ENCODE measurements at regions not wholly inside any gene's neighbourhood (a gene's known extent, or its start where the extent isn't known, plus 50 kb on each side); places are given as distances from the start of the nearest gene placed in this dataset.

GRCh38 chr14:82094829-82095345 lies 561.2 kb upstream of the SEL1L start:
- Histone ChIP-seq H3K14ac (ENCODE audit: low read length in 2 of 2) (no peak overlapping the region), H3K9me3 (ENCODE audit: control insufficient read depth, low read length) (peaks cover 10% of the 10 kb centered on the region), H2BK120ac (ENCODE audit: low read depth, low read length) (no peak overlapping the region), H4K91ac (ENCODE audit: low read length) (no peak overlapping the region), H3K4me3 (ENCODE audit: insufficient read depth in 1 of 2, low read depth in 1 of 2, low read length in 2 of 2) (no peak overlapping the region), H2BK15ac (ENCODE audit: low read depth, poor library complexity, severe bottlenecking) (no peak overlapping the region), H2BK12ac (ENCODE audit: low read length in 2 of 2) (no peak overlapping the region), H2BK5ac (ENCODE audit: low read depth, low read length, poor library complexity, severe bottlenecking) (no peak overlapping the region), H2AK5ac (ENCODE audit: low read length, severe bottlenecking) (no peak overlapping the region), H3K4me2 (ENCODE audit: low read length, poor library complexity, severe bottlenecking) (no peak overlapping the region), H3K9ac (ENCODE audit: low read length) (no peak overlapping the region), H3K27ac (ENCODE audit: low read length, poor library complexity, severe bottlenecking) (no peak overlapping the region), H3K18ac (ENCODE audit: low read depth in 1 of 2, low read length in 2 of 2) (no peak overlapping the region), H3K36me3 (ENCODE audit: control insufficient read depth in 1 of 2, insufficient read depth in 2 of 2, low read depth in 1 of 2, low read length in 2 of 2) (no peaks in the 10 kb centered on the region), H3K4me1 (ENCODE audit: control insufficient read depth, insufficient read depth, low read depth, low read length) (no peaks in the 10 kb centered on the region), H2AFZ (ENCODE audit: low read depth, low read length) (no peak overlapping the region), H3K79me1 (replicated peaks; ENCODE audit: low read length, poor library complexity, severe bottlenecking) (no peaks in the 10 kb centered on the region), H3K4ac (ENCODE audit: low read depth in 1 of 2, low read length in 2 of 2) (no peak overlapping the region), H3K27me3 (ENCODE audit: control insufficient read depth in 1 of 2, insufficient read depth in 1 of 2, low read length in 2 of 2) (no peaks in the 10 kb centered on the region), H3K23ac (ENCODE audit: low read length in 2 of 2) (no peak overlapping the region), H4K8ac (ENCODE audit: low read length) (no peak overlapping the region)
- no peak for DNase-seq
- 79% methylated on average over 4 of the region's 5 CpGs for WGBS

DNA sequence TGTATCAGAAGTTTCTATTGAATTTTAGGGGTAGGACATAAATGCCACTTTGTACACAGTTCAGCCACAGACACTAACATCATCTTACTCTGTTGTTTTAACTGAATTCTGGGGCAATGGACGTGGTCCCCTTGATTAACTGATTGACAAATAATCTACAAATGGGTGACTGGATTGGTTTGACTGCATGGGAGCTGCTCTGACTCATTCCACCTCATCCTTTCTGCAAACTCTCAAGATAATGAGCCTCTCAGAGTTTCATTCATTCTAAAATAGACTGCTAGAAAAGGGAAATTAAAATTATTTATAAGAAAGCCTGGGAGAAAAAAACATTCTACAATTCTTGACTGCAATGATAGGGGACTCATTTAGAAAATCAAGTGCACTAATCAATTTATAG lies 570.4 kb upstream of the SEL1L start:
- Histone ChIP-seq H4K91ac (ENCODE audit: low read length) (no peak overlapping the region), H3K18ac (ENCODE audit: low read depth in 1 of 2, low read length in 2 of 2) (no peak overlapping the region), H3K4me1 (ENCODE audit: control insufficient read depth, insufficient read depth, low read depth, low read length) (no peaks in the 10 kb centered on the region), H3K27me3 (ENCODE audit: control insufficient read depth in 1 of 2, insufficient read depth in 1 of 2, low read length in 2 of 2) (no peaks in the 10 kb centered on the region), H3K4me3 (ENCODE audit: insufficient read depth in 1 of 2, low read depth in 1 of 2, low read length in 2 of 2) (no peak overlapping the region), H3K9me3 (ENCODE audit: control insufficient read depth, low read length) (peaks cover 9% of the 10 kb centered on the region), H2BK15ac (ENCODE audit: low read depth, poor library complexity, severe bottlenecking) (no peak overlapping the region), H2BK5ac (ENCODE audit: low read depth, low read length, poor library complexity, severe bottlenecking) (no peak overlapping the region), H2BK12ac (ENCODE audit: low read length in 2 of 2) (no peak overlapping the region), H3K27ac (ENCODE audit: low read length, poor library complexity, severe bottlenecking) (no peak overlapping the region), H3K4me2 (ENCODE audit: low read length, poor library complexity, severe bottlenecking) (no peak overlapping the region), H3K4ac (ENCODE audit: low read depth in 1 of 2, low read length in 2 of 2) (no peak overlapping the region), H2BK120ac (ENCODE audit: low read depth, low read length) (no peak overlapping the region), H3K23ac (ENCODE audit: low read length in 2 of 2) (no peak overlapping the region), H2AFZ (ENCODE audit: low read depth, low read length) (no peak overlapping the region), H3K14ac (ENCODE audit: low read length in 2 of 2) (no peak overlapping the region), H4K8ac (ENCODE audit: low read length) (no peak overlapping the region), H2AK5ac (ENCODE audit: low read length, severe bottlenecking) (no peak overlapping the region), H3K79me1 (replicated peaks; ENCODE audit: low read length, poor library complexity, severe bottlenecking) (no peaks in the 10 kb centered on the region), H3K36me3 (ENCODE audit: control insufficient read depth in 1 of 2, insufficient read depth in 2 of 2, low read depth in 1 of 2, low read length in 2 of 2) (no peaks in the 10 kb centered on the region), H3K9ac (ENCODE audit: low read length) (no peak overlapping the region)
- WGBS: 0% methylated on average over 1 of the region's 1 CpG
- no peak for DNase-seq

GRCh38 chr14:82112210-82112839 lies 578.7 kb upstream of the SEL1L start:
- no peak overlapping the region for H3K4me2 ChIP-seq (ENCODE audit: low read length, poor library complexity, severe bottlenecking)
- H3K4me1 ChIP-seq (ENCODE audit: control insufficient read depth, insufficient read depth, low read depth, low read length): no peaks in the 10 kb centered on the region
- no peak overlapping the region for H4K8ac ChIP-seq (ENCODE audit: low read length)
- H2BK15ac ChIP-seq (ENCODE audit: low read depth, poor library complexity, severe bottlenecking): no peak overlapping the region
- no peak overlapping the region for H2BK5ac ChIP-seq (ENCODE audit: low read depth, low read length, poor library complexity, severe bottlenecking)
- H3K4me3 ChIP-seq (ENCODE audit: insufficient read depth in 1 of 2, low read depth in 1 of 2, low read length in 2 of 2): no peak overlapping the region
- no peak overlapping the region for H3K14ac ChIP-seq (ENCODE audit: low read length in 2 of 2)
- WGBS: 25% methylated on average over 1 of the region's 1 CpG
- no peak overlapping the region for H3K27ac ChIP-seq (ENCODE audit: low read length, poor library complexity, severe bottlenecking)
- no peaks in the 10 kb centered on the region for H3K36me3 ChIP-seq (ENCODE audit: control insufficient read depth in 1 of 2, insufficient read depth in 2 of 2, low read depth in 1 of 2, low read length in 2 of 2)
- H3K18ac ChIP-seq (ENCODE audit: low read depth in 1 of 2, low read length in 2 of 2): no peak overlapping the region
- H2BK12ac ChIP-seq (ENCODE audit: low read length in 2 of 2): no peak overlapping the region
- no peak overlapping the region for H2BK120ac ChIP-seq (ENCODE audit: low read depth, low read length)
- no peak overlapping the region for H3K4ac ChIP-seq (ENCODE audit: low read depth in 1 of 2, low read length in 2 of 2)
- H4K91ac ChIP-seq (ENCODE audit: low read length): no peak overlapping the region
- H3K9me3 ChIP-seq (ENCODE audit: control insufficient read depth, low read length): peaks cover under 1% of the 10 kb centered on the region
- no peaks in the 10 kb centered on the region for H3K79me1 ChIP-seq (replicated peaks; ENCODE audit: low read length, poor library complexity, severe bottlenecking)
- H2AFZ ChIP-seq (ENCODE audit: low read depth, low read length): no peak overlapping the region
- no peak overlapping the region for H3K23ac ChIP-seq (ENCODE audit: low read length in 2 of 2)
- H3K27me3 ChIP-seq (ENCODE audit: control insufficient read depth in 1 of 2, insufficient read depth in 1 of 2, low read length in 2 of 2): no peaks in the 10 kb centered on the region
- no peak overlapping the region for H2AK5ac ChIP-seq (ENCODE audit: low read length, severe bottlenecking)
- DNase-seq: no peak
- H3K9ac ChIP-seq (ENCODE audit: low read length): no peak overlapping the region

DNA sequence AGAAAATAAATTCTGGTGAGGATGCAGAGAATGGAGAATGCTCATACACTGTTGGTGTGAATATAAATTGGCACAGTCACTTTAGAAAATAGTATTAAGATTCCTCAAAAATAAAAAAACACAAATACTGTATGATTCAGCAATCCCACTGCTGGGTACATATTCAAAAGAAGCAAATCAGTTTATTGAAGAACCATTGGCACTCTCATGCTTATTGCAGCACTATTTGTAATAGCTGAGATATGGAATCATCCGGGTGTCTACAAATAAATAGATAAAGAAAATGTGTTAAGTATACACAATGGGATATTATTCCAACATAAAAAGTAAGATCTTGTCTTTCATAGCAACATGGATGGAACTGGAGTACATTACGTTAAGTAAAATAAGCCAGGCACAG lies 579.4 kb upstream of the SEL1L start:
- Histone ChIP-seq H2AFZ (ENCODE audit: low read depth, low read length) (no peak overlapping the region), H3K4ac (ENCODE audit: low read depth in 1 of 2, low read length in 2 of 2) (no peak overlapping the region), H2BK5ac (ENCODE audit: low read depth, low read length, poor library complexity, severe bottlenecking) (no peak overlapping the region), H3K79me1 (replicated peaks; ENCODE audit: low read length, poor library complexity, severe bottlenecking) (no peaks in the 10 kb centered on the region), H4K8ac (ENCODE audit: low read length) (no peak overlapping the region), H3K18ac (ENCODE audit: low read depth in 1 of 2, low read length in 2 of 2) (no peak overlapping the region), H3K27ac (ENCODE audit: low read length, poor library complexity, severe bottlenecking) (no peak overlapping the region), H2BK15ac (ENCODE audit: low read depth, poor library complexity, severe bottlenecking) (no peak overlapping the region), H3K9me3 (ENCODE audit: control insufficient read depth, low read length) (peaks cover 6% of the 10 kb centered on the region), H3K27me3 (ENCODE audit: control insufficient read depth in 1 of 2, insufficient read depth in 1 of 2, low read length in 2 of 2) (no peaks in the 10 kb centered on the region), H2BK12ac (ENCODE audit: low read length in 2 of 2) (no peak overlapping the region), H3K36me3 (ENCODE audit: control insufficient read depth in 1 of 2, insufficient read depth in 2 of 2, low read depth in 1 of 2, low read length in 2 of 2) (no peaks in the 10 kb centered on the region), H2AK5ac (ENCODE audit: low read length, severe bottlenecking) (no peak overlapping the region), H2BK120ac (ENCODE audit: low read depth, low read length) (no peak overlapping the region), H3K4me1 (ENCODE audit: control insufficient read depth, insufficient read depth, low read depth, low read length) (no peaks in the 10 kb centered on the region), H4K91ac (ENCODE audit: low read length) (no peak overlapping the region), H3K23ac (ENCODE audit: low read length in 2 of 2) (no peak overlapping the region), H3K14ac (ENCODE audit: low read length in 2 of 2) (no peak overlapping the region), H3K4me2 (ENCODE audit: low read length, poor library complexity, severe bottlenecking) (no peak overlapping the region), H3K9ac (ENCODE audit: low read length) (no peak overlapping the region), H3K4me3 (ENCODE audit: insufficient read depth in 1 of 2, low read depth in 1 of 2, low read length in 2 of 2) (no peak overlapping the region)
- WGBS: no CpG with 5 or more reads among the region's 2 CpGs
- DNase-seq: no peak
